Hindlimb muscle (tissue), 1 donor: ENCODE measurements at regions not wholly inside any gene's neighbourhood (a gene's known extent, or its start where the extent isn't known, plus 50 kb on each side); places are given as distances from the start of the nearest gene placed in this dataset.

Experiments
- DNase-seq: peaks from one replicate; pipeline ENCODE4 v3.0.0-alpha.2; 2013

DNA sequence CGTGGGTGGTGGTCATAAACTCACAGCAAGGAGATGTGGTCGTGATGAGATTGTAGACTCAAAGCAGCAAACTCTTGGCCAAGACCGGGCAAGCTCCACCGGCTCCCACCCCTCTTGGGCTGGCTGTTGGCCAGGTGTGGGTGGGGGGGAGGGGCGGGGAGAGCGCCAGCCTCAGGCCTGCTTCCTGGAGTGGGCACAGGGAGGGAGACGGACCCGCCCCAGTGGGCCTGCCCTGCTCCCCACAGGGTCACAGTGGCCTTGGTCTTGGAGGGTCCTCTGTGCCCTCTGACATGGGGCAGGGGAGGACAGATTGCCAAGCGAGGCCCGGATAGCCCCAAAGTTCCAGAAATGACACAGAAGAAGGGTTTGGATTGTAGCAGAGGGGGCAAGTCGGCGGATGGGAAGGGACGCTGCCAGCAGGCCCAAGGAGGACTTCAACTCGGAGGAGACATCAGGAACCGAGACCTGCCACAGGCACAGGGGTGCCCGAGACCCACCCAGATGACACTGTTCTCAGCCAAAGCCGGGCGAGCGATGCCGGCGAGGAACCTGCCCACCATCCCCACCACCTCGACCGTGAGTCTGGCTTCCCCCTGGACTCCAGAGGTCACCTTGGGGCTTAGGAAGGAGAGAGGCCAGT is 85.4 kb upstream of the ACTRT2 start:
- DNase-seq = no peak

DNA sequence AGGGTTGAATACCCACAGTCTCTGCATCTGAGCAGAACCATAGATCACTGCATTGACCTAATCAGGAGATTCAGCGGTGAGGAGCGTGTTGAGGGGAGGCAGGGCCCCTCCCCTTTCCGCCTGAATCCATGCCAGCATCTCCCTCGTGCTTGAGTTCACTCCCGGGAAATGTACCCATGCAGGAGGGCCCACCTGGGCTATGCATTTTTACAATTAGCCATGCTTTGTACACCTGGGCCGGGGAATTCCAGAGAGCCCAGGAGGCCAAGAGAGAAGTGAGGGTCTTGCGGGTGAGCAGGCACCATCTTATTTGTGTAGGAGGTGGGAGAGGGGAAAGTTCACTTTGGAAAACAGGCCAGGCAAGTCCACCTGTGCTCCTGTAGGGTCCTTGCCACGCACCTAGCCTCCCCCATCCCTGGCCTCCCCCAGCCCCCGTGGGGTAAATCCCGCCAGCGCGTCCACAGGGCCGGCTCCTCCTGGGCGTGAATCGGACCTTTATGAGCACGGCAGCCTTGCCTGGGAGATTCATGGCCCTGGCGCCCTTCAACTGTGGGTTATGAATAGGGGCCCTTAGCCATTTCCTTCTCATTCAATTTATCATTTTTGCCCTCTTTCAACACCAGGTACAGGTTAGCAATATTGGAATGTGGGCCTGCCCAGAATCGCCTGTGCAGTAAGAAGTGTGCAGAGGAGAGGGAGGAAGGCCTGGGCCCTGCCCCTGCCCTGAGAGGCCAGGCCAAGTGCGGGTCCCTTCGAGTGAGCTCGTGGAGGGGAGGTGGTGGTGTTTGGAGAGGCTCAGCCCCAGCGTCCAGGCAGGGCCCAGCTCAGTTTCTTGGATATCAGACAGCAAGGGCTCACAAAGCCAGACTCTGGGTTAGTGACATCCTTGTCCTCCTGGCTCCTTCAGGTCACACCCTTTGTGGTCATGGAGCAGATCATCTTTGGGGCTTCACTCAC is 84.4 kb upstream of the ACTRT2 start:
- no peak for DNase-seq

DNA sequence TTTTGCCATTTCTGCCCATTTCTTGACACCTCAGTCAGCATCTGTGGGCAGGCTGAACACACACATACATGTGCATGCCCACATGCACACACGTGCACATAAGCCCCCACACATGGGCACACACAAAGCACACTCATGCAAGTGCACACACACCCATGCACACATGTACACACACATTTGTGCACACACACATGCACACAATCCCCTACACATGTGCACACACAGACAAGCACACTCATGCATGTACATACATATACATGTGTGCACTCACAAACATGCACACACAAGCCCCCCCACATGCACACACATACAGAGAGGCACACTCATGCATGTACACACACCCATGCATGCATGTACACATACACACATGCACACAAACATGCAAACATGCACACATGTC is 83.5 kb upstream of the ACTRT2 start:
- DNase-seq = no peak

DNA sequence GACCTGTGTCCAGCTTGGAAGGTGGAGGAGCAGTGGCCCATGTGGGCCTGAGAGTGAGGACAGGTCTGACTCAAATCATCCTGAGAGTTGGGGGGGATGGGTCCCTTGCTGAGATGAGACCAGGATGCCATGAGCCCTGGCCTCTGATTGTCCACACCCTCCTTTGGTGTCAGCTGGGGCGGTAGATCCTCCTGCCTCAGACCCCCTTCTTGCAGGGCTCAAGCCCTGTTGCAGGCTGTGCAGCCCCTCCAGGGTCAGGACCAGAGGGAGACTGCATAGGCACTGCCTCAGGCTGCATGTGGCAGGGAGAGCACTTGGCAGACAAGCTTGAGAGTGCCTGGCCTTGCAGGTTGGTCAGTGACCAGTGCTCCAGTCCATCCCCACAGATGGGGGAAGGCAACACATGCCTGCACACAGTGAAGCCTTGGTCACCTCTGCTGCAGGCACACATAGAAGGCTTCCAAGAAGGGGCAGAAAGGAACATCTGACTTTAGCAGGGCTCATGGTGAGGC is 82.2 kb upstream of the ACTRT2 start:
- no peak for DNase-seq

DNA sequence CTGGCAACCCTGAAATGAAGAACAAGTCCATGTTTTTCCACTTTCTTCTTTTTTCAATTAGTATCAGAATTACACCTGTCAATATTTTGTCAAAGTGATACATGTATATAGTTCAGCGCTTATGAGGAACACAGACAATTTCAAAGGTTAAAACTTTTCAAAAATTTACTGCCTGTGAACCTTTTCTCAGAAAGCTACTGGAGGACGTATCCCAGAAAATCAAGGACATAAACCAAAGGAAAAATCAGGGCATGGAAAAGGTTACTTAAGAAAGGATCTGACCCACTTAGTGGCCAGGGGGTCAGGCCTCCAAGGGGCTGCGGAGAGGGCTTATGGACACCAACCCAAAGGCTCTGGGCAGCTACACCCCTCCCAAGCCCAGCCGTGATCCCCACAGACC is 81.1 kb upstream of the ACTRT2 start:
- no peak for DNase-seq

DNA sequence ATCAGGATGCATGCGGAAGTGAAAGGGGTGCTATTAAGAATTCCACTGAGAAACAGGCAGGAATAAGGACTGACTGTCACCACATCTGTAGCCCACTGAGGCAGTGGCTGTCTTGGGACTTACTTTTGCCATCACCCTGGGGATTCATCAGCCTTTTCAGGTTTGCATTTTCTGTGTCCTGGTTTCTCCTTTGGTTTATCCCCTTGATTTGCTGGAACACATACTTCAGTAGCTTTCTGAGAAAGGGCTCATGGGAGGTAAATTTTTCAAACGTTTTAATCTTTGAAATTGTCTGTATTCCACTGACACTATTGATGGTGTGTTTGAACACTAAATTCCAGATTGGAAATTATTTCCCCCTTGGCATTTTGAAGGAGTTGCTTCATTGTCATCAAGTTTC is 80.2 kb upstream of the ACTRT2 start:
- no peak for DNase-seq

DNA sequence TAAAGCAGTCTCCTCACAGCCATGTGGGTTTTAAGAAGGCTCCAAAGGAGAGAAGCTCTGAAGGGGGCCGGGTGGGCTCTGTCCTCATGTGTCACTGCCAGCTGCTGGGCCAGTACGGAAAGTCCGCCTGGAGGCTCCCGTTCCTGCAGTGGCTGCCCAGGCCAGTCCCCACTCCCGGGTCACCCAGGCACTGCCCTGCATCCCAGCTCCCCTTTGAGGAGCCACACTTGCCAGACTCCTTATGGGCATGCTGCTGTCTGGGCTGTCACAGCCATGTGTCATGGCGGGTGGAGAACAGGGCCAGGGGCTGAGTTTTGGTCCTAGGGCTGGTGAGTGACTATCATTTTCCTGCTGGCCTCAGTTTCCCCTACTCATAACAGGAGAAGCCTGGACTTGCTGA is 79.4 kb upstream of the ACTRT2 start:
- no peak for DNase-seq

DNA sequence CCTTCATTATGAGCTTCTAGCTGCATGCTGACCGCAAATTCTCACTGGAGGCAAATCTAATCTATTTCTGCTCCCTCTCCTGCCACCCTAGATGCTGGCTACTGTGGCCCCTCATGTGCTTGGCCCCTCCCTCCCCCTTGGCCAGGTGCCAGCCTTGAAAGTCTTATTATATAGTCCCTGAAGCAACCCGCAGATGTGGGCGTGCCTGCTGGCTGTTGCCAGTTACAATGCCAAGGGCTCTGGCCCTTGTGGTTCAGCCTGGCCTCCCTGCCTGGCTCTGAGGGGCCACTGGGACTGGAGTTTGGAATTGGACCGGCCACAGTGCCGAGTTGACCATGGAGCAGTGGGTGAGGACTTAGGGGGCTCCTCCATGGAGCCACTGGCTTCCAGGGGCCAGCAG is 78.9 kb upstream of the ACTRT2 start:
- no peak for DNase-seq

DNA sequence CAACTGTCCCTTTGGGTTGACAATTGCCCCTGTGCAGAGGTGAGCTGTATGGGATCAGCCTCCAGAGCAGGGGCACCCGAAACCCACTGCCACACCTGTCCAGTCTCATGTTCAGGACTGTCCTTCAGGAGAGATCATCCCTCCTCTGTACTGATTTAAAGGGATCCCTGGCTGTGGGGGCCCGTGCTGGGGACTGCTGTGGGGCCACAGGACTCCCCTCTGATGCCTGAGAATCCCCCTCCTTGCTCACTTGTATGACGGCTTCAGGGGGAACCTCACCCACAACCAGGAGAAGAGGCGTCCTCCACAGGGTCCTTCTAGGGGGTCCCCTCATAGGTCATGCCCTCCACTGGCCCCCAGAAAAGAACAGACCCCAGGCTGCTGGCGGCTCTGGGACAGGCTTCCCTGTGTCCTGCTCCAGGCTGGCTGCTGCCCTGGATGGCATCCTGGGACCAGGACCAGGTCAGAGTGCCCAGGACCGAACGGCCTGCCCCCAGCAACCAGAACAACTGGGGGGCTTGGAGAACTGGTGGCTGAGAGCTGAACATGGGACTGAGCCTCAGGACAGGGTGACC is 77.5 kb upstream of the ACTRT2 start:
- no peak for DNase-seq

DNA sequence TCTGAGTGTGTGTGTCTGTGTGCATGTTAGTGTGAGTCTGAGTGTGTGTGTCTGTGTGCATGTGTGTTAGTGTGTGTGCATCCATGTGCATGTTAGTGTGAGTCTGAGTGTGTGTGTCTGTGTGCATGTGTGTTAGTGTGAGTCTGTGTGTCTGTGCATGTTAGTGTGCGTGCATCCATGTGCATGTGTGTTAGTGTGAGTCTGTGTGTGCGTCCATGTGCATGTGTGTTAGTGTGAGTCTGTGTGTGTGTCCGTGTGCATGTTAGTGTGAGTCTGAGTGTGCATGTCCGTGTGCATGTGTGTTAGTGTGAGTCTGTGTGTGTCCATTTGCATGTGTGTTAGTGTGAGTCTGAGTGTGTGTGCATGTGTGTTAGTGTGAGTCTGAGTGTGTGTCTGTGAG is 76.6 kb upstream of the ACTRT2 start:
- DNase-seq = no peak

DNA sequence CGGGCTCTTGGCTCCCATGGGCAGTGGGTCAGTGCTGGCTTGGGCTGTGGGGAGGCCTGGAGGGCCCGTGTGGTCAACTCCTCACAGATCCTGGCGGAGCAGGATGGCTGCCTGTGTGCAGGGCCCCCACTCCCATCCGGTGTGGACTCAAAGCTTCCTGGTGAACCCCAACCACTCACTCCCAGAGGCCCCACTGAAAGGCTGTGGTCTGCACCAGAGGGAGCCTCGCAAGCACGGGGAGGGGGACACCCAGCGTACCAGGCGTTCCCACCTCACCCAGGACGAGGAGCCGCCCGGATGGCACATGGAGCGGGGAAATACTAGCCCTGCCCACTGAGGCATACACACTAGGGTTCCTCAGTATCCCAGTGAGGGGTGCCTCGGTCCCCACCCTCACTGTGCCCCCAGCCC is 75.4 kb upstream of the ACTRT2 start:
- DNase-seq = no peak

DNA sequence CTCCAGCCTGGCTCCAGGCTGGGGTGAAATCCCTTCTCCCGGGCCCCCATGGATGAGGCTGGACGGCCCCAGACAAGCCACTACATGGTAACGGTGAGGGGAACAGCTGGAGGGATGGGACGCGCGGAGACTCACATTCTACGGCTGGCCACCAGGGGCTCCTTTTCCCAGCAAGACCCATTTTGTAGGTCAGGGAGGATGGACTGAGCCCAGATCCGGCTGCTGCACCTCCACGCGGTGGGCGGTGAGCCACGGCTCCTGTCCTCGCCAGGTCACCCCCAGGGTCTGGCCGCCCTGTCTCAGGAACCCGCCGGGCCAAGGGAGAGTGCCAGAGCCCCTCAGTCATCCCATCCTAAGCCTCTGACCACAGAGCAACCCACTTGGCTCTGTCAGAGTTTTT is 75.0 kb upstream of the ACTRT2 start:
- DNase-seq = no peak

DNA sequence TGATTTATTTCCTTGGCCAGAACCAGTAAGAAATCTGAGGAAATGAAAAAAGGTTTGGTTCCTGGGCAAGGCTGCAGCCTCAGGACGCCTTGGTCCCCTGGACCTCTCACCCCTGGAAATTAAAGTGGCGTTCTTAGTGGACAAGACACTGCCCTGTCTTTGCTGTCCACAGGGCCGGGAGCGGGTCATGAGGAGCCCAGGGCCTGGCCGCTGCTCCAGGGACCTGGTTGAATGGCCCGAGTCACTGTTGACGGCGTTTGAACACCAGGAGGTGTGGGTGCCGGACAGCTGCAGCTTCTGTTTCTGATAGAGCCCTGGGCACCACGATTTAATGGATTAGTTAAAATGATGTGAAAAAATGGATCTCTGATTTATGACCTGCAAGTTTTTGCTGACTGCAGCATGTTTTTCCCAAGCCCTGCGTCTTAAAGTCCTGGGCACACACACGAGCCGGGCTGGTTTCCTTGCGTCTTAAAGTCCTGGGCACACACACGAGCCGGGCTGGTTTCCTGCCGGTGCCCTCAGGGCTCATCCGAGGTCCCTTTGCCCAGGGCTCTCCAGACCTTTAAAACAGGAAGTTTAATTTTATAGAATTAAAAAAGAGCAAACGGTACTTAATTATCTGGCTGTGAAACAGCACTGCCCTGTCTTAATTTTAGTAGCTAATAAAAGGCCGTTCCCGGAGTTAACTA is 74.1 kb upstream of the ACTRT2 start:
- no peak for DNase-seq

DNA sequence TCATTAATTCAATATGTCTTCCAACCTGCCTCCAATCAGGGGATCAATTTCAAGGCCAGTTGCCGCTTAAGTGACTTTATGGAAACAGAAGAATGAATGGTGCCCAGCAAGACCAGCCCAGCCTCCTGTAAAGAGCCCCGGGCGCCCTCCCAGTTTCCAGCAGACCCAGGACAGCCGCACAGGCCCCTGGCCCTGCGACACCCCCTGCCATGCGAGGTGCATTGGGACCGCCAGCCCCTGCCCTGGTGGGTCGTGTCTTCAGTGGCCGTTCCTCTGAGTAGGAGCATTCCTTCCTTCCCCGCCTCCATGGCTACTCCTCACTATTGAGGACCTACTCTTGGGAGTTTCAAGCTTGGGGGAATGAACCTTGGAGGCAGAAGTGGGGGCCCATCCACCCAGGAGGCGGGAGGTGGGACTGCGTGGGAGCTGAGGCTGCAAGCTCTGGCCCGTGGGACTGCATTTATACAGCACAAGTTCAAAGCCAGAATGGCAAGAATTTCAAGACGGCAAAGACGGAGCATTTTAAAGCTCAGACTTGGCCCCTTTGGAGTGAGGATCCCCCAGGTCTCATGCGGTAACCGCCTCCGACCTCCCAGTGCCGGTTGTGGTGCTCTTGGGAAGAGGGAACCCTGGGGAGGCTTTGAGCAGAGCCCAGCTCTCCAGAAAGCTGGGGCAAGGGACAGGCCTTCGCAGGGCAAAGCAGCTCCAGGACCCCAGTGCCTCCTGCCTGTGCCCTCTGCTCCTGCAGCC is 73.1 kb upstream of the ACTRT2 start:
- no peak for DNase-seq

DNA sequence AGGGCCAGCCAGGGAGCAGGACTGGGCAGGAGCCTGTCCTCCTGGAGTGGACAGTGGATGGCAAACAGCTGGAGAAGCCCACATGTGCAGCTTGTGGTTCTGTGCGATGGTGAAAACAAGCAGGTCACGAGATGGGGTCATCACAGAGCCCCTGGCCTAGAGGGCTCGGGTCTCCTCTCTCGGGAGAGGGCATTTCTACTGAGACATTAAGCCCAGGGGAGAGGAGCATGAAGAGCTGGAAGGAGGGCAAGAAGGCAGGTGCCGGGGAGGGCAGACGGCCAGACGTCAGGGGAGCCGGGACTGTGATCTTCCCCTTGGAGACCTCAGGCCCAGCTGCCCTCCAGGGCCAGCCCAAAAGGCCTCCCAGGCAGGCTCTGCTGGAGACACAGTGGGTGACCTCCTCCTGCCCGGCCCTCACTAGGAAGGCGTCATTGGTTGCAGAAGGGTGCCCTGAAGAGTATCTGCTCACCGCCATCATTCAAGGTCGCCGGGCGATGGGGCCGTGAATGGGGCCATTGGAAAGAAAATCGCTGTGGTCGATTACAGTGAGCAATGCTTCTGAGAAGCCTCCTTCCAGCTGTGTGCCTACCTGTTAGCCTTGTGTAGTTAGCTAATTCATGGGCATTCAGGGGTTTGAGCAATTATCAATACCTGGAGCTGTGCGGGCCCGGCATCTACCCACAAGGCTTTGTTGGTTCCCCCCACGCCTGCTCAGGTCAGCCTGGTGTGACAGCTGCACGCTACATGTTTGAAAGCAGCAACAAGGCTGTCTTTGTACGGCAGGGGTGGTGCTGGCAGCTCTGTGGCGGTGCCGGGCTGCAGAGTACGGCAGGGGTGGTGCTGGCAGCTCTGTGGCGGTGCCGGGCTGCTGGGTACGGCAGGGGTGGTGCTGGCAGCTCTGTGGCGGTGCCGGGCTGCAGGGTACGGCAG is 72.3 kb upstream of the ACTRT2 start:
- DNase-seq = no peak

DNA sequence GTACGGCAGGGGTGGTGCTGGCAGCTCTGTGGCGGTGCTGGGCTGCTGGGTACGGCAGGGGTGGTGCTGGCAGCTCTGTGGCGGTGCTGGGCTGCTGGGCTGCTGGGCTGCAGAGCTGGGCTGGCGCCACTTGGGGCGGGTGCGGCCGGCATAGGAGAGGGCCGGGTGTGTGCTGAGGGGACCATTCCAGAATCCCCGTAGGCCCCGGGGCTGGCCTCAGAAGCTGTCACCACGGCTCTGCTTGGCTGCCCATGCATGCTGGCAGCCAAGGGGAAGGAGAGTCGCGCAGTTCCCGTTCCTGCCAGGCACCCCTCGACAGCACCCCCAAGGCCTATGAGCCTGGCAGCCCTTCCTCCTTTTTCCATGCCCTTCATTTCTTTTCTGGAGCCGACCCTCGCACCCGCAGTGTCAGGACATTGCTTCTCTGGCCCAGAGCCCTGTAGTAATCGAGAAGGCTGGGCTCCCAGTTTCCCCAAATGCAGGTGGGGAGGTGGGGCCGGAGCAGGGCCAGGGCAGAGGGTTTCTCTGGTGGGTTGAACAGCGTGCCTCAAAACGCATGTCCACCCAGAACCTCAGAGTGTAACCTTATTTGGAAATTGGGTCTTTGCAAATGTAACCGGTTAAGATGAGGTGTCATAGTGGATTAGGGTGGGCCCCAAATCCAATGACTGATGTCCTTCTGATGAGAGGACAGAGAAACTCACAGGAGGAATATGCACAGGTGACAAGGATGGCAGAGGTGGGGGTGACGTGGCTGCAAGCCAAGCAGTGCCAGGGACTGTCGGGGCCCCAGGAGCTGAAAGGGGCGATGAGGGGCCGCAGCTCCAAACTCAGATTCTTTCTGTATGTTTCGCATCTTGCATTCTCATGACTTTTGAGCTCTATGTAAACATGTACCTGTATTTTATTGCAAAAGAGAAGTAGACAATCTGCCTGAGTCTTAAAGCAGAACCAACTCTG is 71.0 kb upstream of the ACTRT2 start:
- DNase-seq = no peak

DNA sequence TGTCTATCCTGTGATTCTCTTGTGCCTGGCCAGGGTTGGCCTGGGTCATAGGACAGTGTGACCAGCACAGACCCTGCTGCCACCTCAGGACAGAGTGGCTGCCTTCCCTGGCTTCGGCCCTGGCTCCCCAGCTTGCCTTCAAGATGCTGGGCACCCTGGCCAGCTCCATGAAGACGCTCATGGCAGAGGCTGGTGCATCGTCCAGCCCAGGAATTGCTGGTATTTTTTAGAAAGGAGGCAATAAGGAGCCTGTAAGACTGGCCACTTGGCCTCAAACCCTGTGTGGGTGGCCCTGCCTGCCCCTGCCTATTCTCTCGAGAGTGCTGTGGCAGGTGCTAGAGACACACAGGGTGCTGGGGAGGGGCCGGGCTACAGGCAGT is 70.4 kb upstream of the ACTRT2 start:
- DNase-seq = no peak

DNA sequence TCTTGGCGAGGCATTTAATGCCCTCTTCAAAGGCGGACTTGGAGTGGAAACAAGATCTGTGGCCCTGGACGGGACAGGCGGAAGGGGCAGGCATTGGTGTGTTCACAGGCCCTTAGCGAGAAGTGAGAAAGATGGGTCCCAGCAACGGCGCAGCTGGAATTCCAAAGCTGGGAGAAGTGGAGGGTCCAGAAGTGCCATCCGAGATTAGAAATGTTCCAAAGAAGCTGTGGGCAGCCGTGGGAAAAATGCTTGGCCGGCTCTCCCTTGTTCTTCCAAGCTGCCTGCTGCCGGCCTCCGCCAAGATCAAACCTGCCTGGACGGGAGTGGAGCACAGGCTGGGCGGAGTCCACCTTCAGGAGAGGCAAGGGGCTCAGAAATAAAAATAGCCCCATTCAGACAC is 69.4 kb upstream of the ACTRT2 start:
- no peak for DNase-seq

DNA sequence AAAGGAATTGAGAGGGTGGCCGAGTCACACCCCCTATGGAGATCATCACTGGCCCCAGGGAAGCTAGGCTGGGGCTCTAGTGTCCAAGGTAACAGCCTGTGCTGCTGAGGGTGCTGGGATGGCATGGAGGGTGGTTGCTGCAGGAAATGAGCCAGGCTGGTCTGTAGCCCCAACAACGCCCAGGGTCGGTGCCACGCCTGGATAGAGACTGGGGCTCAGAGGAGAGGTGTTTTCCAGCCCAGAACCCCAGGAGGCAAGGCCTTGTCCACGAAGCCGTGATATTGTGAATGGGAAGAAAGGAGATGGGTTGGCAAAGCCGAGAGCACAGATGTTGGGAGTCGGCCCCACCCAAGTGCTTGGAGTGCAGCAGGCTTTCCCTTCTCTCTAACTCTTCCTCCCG is 68.9 kb upstream of the ACTRT2 start:
- DNase-seq = no peak

DNA sequence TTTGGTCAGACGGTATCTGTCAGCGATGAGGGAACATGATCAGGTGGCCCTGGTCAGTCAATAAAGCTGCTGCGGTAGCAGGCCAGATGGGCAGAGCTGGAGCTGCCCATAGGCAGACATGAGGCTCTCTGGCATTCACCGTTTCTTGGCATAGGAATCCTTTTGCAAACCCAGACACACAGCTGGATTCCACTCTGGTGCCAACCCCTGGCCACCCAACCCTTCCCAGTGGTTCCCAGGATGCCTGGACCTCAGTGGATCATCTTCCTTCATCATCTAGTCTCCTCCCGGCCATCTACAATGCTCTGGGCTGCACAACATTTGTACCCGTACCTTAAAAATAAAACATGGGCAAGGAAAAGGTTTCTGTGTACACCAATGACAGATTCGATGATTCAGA is 68.3 kb upstream of the ACTRT2 start:
- DNase-seq = no peak
